Parathyroid adenoma (tissue), 2 donors: ENCODE measurements at regions not wholly inside any gene's neighbourhood (a gene's known extent, or its start where the extent isn't known, plus 50 kb on each side); places are given as distances from the start of the nearest gene placed in this dataset.

Experiments used
- H2AFZ ChIP-seq: fragments of 300-600 bp; sonication (generic); one replicate; pipeline ENCODE4 v1.7.0; 2017; ENCODE audit warnings: antibody characterized with exemption, mild to moderate bottlenecking
- H3K27ac ChIP-seq: fragments of 300-600 bp; sonication (generic); one replicate; pipeline ENCODE4 v1.7.0; 2017
- H3K27me3 ChIP-seq: fragments of 300-600 bp; sonication (generic); one replicate; pipeline ENCODE4 v1.7.0; 2017; ENCODE audit warnings: low read length; ENCODE audit not compliant: control insufficient read depth, insufficient read depth
- H3K36me3 ChIP-seq: fragments of 300-600 bp; sonication (generic); one replicate; pipeline ENCODE4 v1.7.0; 2017; ENCODE audit warnings: low read length; ENCODE audit not compliant: control insufficient read depth, insufficient read depth
- H3K4me1 ChIP-seq: fragments of 300-600 bp; sonication (generic); one replicate; pipeline ENCODE4 v1.7.0; 2017; ENCODE audit warnings: control low read depth
- H3K4me2 ChIP-seq: fragments of 300-600 bp; sonication (generic); one replicate; pipeline ENCODE4 v1.7.0; 2017; ENCODE audit warnings: low read length
- H3K4me3 ChIP-seq: fragments of 300-600 bp; sonication (generic); one replicate; pipeline ENCODE4 v1.7.0; 2017; ENCODE audit warnings: low read depth, low read length
- H3K79me2 ChIP-seq: fragments of 300-600 bp; sonication (generic); one replicate; pipeline ENCODE4 v1.7.0; 2017; ENCODE audit warnings: control low read depth
- H3K9ac ChIP-seq: fragments of 300-600 bp; sonication (generic); one replicate; pipeline ENCODE4 v1.7.0; 2017; ENCODE audit warnings: mild to moderate bottlenecking
- H3K9me3 ChIP-seq: fragments of 300-600 bp; sonication (generic); one replicate; pipeline ENCODE4 v1.7.0; 2017; ENCODE audit warnings: low read length; ENCODE audit not compliant: control insufficient read depth
- CTCF ChIP-seq: fragments of 300-600 bp; sonication (generic); IDR thresholded peaks from one replicate; pipeline ENCODE4 v1.7.0; 2017; ENCODE audit warnings: antibody characterized with exemption, mild to moderate bottlenecking
- donor health status: primary hyperparathyroidism.

- no peaks in the 10 kb centered on the region for H3K4me1 ChIP-seq
- H3K4me2 ChIP-seq, result no peak overlapping the region
- H3K27ac ChIP-seq, result no peak overlapping the region
- no peaks in the 10 kb centered on the region for H3K27me3 ChIP-seq
- no peak overlapping the region for H2AFZ ChIP-seq
- no peak for TF ChIP-seq CTCF
- no peaks in the 10 kb centered on the region for H3K79me2 ChIP-seq
- no peak overlapping the region for H3K4me3 ChIP-seq
- no peaks in the 10 kb centered on the region for H3K9me3 ChIP-seq
- H3K9ac ChIP-seq, result no peak overlapping the region
- no peaks in the 10 kb centered on the region for H3K36me3 ChIP-seq
These were observed 249.9 kb downstream of the CBLN4 start for GRCh38 chr20:55755411-55755810.

- Histone ChIP-seq H3K27ac (no peak overlapping the region), H3K27me3 (no peaks in the 10 kb centered on the region), H3K79me2 (no peaks in the 10 kb centered on the region), H3K4me1 (no peaks in the 10 kb centered on the region), H3K9ac (no peak overlapping the region), H3K4me2 (no peak overlapping the region), H3K9me3 (no peaks in the 10 kb centered on the region), H3K4me3 (no peak overlapping the region), H3K36me3 (no peaks in the 10 kb centered on the region), H2AFZ (no peak overlapping the region)
- no peak for TF ChIP-seq CTCF
These were observed 258.6 kb downstream of the CBLN4 start for GRCh38 chr20:55746723-55747122.

- Histone ChIP-seq H3K36me3 (no peaks in the 10 kb centered on the region), H3K9me3 (no peaks in the 10 kb centered on the region), H3K4me1 (no peaks in the 10 kb centered on the region), H3K4me2 (no peak overlapping the region), H3K27ac (no peak overlapping the region), H3K27me3 (no peaks in the 10 kb centered on the region), H2AFZ (no peak overlapping the region), H3K4me3 (no peak overlapping the region), H3K9ac (no peak overlapping the region), H3K79me2 (no peaks in the 10 kb centered on the region)
- TF ChIP-seq CTCF, result no peak
These were observed 259.5 kb downstream of the CBLN4 start for GRCh38 chr20:55745840-55746239.

- no peak for TF ChIP-seq CTCF
- Histone ChIP-seq H3K4me3 (no peak overlapping the region), H3K79me2 (no peaks in the 10 kb centered on the region), H3K36me3 (no peaks in the 10 kb centered on the region), H3K4me2 (no peak overlapping the region), H3K9ac (no peak overlapping the region), H3K27ac (no peak overlapping the region), H2AFZ (no peak overlapping the region), H3K27me3 (no peaks in the 10 kb centered on the region), H3K4me1 (no peaks in the 10 kb centered on the region), H3K9me3 (no peaks in the 10 kb centered on the region)
These were observed 260.4 kb downstream of the CBLN4 start for GRCh38 chr20:55744896-55745295.

GRCh38 chr20:55741801-55742200 lies 263.5 kb downstream of the CBLN4 start:
- H3K27ac ChIP-seq, result no peak overlapping the region
- H3K4me3 ChIP-seq, result no peak overlapping the region
- H3K36me3 ChIP-seq, result no peaks in the 10 kb centered on the region
- H3K9me3 ChIP-seq, result no peaks in the 10 kb centered on the region
- no peak overlapping the region for H3K9ac ChIP-seq
- no peak overlapping the region for H2AFZ ChIP-seq
- H3K79me2 ChIP-seq, result no peaks in the 10 kb centered on the region
- no peaks in the 10 kb centered on the region for H3K4me1 ChIP-seq
- H3K27me3 ChIP-seq, result no peaks in the 10 kb centered on the region
- TF ChIP-seq CTCF, result no peak
- no peak overlapping the region for H3K4me2 ChIP-seq
